Ovary (tissue), 3 donors: ENCODE measurements at regions not wholly inside any gene's neighbourhood (a gene's known extent, or its start where the extent isn't known, plus 50 kb on each side); places are given as distances from the start of the nearest gene placed in this dataset.

Source experiments
- CTCF ChIP-seq, 3 donors: fragments of 450-650 bp in 2 of 3; fragments of 200-600 bp in 1 of 3; IDR thresholded peaks; one replicate each; pipeline versions ENCODE4 v1.5.1 to v1.8.0; 2016 to 2022; ENCODE audit warnings: antibody characterized with exemption in 3 of 3, mild to moderate bottlenecking in 1 of 3
- EP300 ChIP-seq: sonication (generic); formaldehyde crosslinking; IDR thresholded peaks from one replicate; pipeline ENCODE4 v1.6.1; 2017; ENCODE audit warnings: antibody characterized with exemption
- donor health status: DM: no; HTN: no; CAD: no.

GRCh38 chr2:78262713-78263375 is 740.7 kb upstream of the LRRTM4 start:
- TF ChIP-seq CTCF (IDR thresholded peaks at IDR 0.05) (no peak), EP300 (no peak)
